GM23338 (cell line): ENCODE measurements at regions not wholly inside any gene's neighbourhood (a gene's known extent, or its start where the extent isn't known, plus 50 kb on each side); places are given as distances from the start of the nearest gene placed in this dataset.

ENCODE experiments used
- ATAC-seq: fragments of 200-7000 bp; cut with Tn5 transposase; 3 replicates; pipeline ENCODE4 v1.9.1; 2020
- DNase-seq: peaks from one replicate; pipeline ENCODE4 v3.0.0-alpha.2; 2015; ENCODE audit warnings: low spot score
- H2AFZ ChIP-seq: fragments of 200-600 bp; sonication (generic); 2 replicates; pipeline ENCODE4 v1.8.0; 2016; ENCODE audit warnings: antibody characterized with exemption, mild to moderate bottlenecking, moderate library complexity
- H3F3A ChIP-seq: fragments of 200-600 bp; sonication (generic); replicated peaks from 2 replicates; pipeline ENCODE4 v1.8.0; 2017; ENCODE audit warnings: antibody characterized with exemption, mixed run types, low read depth
- H3K27ac ChIP-seq: fragments of 200-600 bp; sonication (generic); 2 replicates; pipeline ENCODE4 v1.6.1; 2016; ENCODE audit warnings: low read depth
- H3K27me3 ChIP-seq: fragments of 200-600 bp; sonication (generic); 2 replicates; pipeline ENCODE4 v1.8.0; 2016; ENCODE audit warnings: mild to moderate bottlenecking, mixed run types, moderate library complexity; ENCODE audit not compliant: insufficient read depth
- H3K36me3 ChIP-seq: fragments of 200-600 bp; sonication (generic); 2 replicates; pipeline ENCODE4 v1.8.0; 2016; ENCODE audit warnings: mild to moderate bottlenecking; ENCODE audit not compliant: insufficient read depth
- H3K4me1 ChIP-seq: fragments of 200-600 bp; sonication (generic); 2 replicates; pipeline ENCODE4 v1.8.0; 2016; ENCODE audit warnings: mild to moderate bottlenecking, moderate library complexity; ENCODE audit not compliant: insufficient read depth
- H3K4me2 ChIP-seq: fragments of 200-600 bp; sonication (generic); 2 replicates; pipeline ENCODE4 v1.7.1; 2017; ENCODE audit warnings: mixed run types
- H3K4me3 ChIP-seq: fragments of 200-600 bp; sonication (generic); 2 replicates; pipeline ENCODE4 v1.6.1; 2016; ENCODE audit warnings: mixed run types
- H3K79me2 ChIP-seq: fragments of 200-600 bp; sonication (generic); replicated peaks from 2 replicates; pipeline ENCODE4 v1.8.0; 2017; ENCODE audit warnings: mild to moderate bottlenecking; ENCODE audit not compliant: insufficient read depth
- H3K9me2 ChIP-seq: fragments of 200-600 bp; sonication (generic); 2 replicates; pipeline ENCODE4 v1.8.0; 2017; ENCODE audit not compliant: insufficient read depth
- H4K20me1 ChIP-seq: fragments of 200-600 bp; sonication (generic); replicated peaks from 2 replicates; pipeline ENCODE4 v1.8.0; 2017; ENCODE audit warnings: mild to moderate bottlenecking; ENCODE audit not compliant: insufficient read depth
- H3K27ac Mint-ChIP-seq: 2 replicates; pipeline ENCODE4 v1.8.0; 2020; ENCODE audit warnings: inconsistent platforms, mild to moderate bottlenecking, moderate library complexity, mixed read lengths
- H3K27me3 Mint-ChIP-seq: 3 replicates; pipeline ENCODE4 v1.8.0; 2022; ENCODE audit warnings: low read depth, mild to moderate bottlenecking, moderate library complexity, mixed read lengths, inconsistent platforms; ENCODE audit not compliant: insufficient read depth, poor library complexity
- H3K36me3 Mint-ChIP-seq: 3 replicates; pipeline ENCODE4 v1.8.0; 2021; ENCODE audit warnings: low read depth, mild to moderate bottlenecking, inconsistent platforms, moderate library complexity, mixed read lengths
- H3K4me1 Mint-ChIP-seq: 3 replicates; pipeline ENCODE4 v1.8.0; 2020; ENCODE audit warnings: mild to moderate bottlenecking, inconsistent platforms, mixed read lengths
- H3K4me3 Mint-ChIP-seq: 3 replicates; pipeline ENCODE4 v1.8.0; 2021; ENCODE audit warnings: moderate library complexity, mild to moderate bottlenecking, inconsistent platforms, mixed read lengths
- H3K9me3 Mint-ChIP-seq: 3 replicates; pipeline ENCODE4 v1.8.0; 2020; ENCODE audit warnings: moderate library complexity, mild to moderate bottlenecking, inconsistent platforms, mixed read lengths
- CREB1 ChIP-seq: fragments of 250-450 bp; sonication (Bioruptor Pico); IDR thresholded peaks from 2 replicates; pipeline ENCODE4 v1.5.0; 2020; ENCODE audit warnings: low read depth, mild to moderate bottlenecking, moderate library complexity
- EZH2 ChIP-seq: fragments of 200-600 bp; sonication (generic); IDR thresholded peaks from one replicate; pipeline ENCODE4 v1.8.0; 2017; ENCODE audit warnings: antibody characterized with exemption, mild to moderate bottlenecking, low read depth; ENCODE audit not compliant: unreplicated experiment
- EZH2phosphoT487 ChIP-seq: fragments of 200-600 bp; sonication (generic); IDR thresholded peaks from one replicate; pipeline ENCODE4 v1.8.1; 2018; ENCODE audit warnings: antibody characterized with exemption; ENCODE audit not compliant: unreplicated experiment
- JUNB ChIP-seq: IDR thresholded peaks from one replicate; pipeline ENCODE4 v1.6.1; 2016; ENCODE audit warnings: antibody characterized with exemption; ENCODE audit not compliant: unreplicated experiment
- NANOG ChIP-seq: IDR thresholded peaks from 2 replicates; pipeline ENCODE4 v1.6.1; 2016; ENCODE audit warnings: antibody characterized with exemption, borderline replicate concordance
- POLR2AphosphoS5 ChIP-seq: IDR thresholded peaks from 2 replicates; pipeline ENCODE4 v1.6.1; 2016; ENCODE audit warnings: antibody characterized with exemption, low read depth
- STAT1 ChIP-seq: IDR thresholded peaks from one replicate; pipeline ENCODE4 v1.6.1; 2016; ENCODE audit warnings: antibody characterized with exemption; ENCODE audit not compliant: unreplicated experiment
- ZNF114 ChIP-seq: fragments of 250-450 bp; sonication (Bioruptor Pico); IDR thresholded peaks from 2 replicates; pipeline ENCODE4 v1.5.0; 2020; ENCODE audit warnings: mild to moderate bottlenecking, moderate library complexity
- ZNF331 ChIP-seq: fragments of 250-450 bp; sonication (Bioruptor Pico); IDR thresholded peaks from 2 replicates; pipeline ENCODE4 v1.5.0; 2020; ENCODE audit warnings: low read depth, mild to moderate bottlenecking, moderate library complexity
- TF ChIP-seq, protein P1 (sequence below): IDR thresholded peaks from 2 replicates; pipeline ENCODE4 v1.6.1; 2016; ENCODE audit warnings: antibody characterized with exemption
- TF ChIP-seq, protein P2 (sequence below): fragments of 250-450 bp; sonication (Bioruptor Pico); IDR thresholded peaks from 2 replicates; pipeline ENCODE4 v1.5.0; 2020; ENCODE audit warnings: mild to moderate bottlenecking, moderate library complexity
- TF ChIP-seq, protein P3 (sequence below): IDR thresholded peaks from one replicate; pipeline ENCODE4 v1.6.1; 2018; ENCODE audit warnings: antibody characterized with exemption; ENCODE audit not compliant: unreplicated experiment
- TF ChIP-seq, protein P4 (sequence below), 2 experiments: fragments of 200-600 bp in 1 of 2; sonication (generic) in 1 of 2; conservative IDR thresholded peaks; 2 replicates each; pipeline versions ENCODE4 v1.5.1 to v1.6.1; 2016 to 2017; ENCODE audit warnings: antibody characterized with exemption in 2 of 2, low read depth in 2 of 2, mild to moderate bottlenecking in 2 of 2, moderate library complexity in 1 of 2

DNA sequence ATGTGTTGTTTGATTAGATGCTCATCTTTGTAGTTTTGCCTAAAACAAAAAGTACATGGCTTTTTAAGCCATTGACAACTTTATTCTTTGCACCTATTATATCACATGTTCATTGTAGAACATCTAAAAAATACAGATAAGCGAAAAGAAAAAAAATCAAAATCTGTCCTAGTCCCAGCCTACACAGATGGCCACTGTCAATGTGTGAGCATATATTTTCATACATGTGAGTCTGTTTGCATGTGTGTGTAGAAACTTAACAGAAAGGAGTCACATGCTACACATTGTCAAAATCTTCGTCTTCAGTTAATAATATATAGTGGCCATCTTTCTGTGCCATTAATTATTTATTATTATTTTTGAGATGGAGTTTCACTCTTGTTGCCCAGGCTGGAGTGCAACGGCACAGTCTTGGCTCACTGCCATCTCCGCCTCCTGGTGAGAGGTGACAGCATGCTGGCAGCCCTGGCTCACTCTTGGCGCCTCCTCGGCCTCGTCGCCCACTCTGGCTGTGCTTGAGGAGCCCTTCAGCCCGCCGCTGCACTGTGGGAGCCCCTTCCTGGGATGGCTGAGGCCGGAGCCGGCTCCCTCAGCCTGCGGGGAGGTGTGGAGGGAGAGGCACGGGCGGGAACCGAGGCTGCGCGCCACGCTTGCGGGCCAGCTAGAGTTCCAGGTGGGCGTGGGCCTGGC lies 68.5 kb upstream of the AMZ2 start:
- no peak overlapping the region for H3K4me3 Mint-ChIP-seq
- no peak for TF ChIP-seq EZH2
- TF ChIP-seq EZH2phosphoT487, result no peak
- TF ChIP-seq, protein P1, sequence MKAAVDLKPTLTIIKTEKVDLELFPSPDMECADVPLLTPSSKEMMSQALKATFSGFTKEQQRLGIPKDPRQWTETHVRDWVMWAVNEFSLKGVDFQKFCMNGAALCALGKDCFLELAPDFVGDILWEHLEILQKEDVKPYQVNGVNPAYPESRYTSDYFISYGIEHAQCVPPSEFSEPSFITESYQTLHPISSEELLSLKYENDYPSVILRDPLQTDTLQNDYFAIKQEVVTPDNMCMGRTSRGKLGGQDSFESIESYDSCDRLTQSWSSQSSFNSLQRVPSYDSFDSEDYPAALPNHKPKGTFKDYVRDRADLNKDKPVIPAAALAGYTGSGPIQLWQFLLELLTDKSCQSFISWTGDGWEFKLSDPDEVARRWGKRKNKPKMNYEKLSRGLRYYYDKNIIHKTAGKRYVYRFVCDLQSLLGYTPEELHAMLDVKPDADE, result no peak
- no peak for TF ChIP-seq STAT1
- no peak for TF ChIP-seq POLR2AphosphoS5
- TF ChIP-seq, protein P2, sequence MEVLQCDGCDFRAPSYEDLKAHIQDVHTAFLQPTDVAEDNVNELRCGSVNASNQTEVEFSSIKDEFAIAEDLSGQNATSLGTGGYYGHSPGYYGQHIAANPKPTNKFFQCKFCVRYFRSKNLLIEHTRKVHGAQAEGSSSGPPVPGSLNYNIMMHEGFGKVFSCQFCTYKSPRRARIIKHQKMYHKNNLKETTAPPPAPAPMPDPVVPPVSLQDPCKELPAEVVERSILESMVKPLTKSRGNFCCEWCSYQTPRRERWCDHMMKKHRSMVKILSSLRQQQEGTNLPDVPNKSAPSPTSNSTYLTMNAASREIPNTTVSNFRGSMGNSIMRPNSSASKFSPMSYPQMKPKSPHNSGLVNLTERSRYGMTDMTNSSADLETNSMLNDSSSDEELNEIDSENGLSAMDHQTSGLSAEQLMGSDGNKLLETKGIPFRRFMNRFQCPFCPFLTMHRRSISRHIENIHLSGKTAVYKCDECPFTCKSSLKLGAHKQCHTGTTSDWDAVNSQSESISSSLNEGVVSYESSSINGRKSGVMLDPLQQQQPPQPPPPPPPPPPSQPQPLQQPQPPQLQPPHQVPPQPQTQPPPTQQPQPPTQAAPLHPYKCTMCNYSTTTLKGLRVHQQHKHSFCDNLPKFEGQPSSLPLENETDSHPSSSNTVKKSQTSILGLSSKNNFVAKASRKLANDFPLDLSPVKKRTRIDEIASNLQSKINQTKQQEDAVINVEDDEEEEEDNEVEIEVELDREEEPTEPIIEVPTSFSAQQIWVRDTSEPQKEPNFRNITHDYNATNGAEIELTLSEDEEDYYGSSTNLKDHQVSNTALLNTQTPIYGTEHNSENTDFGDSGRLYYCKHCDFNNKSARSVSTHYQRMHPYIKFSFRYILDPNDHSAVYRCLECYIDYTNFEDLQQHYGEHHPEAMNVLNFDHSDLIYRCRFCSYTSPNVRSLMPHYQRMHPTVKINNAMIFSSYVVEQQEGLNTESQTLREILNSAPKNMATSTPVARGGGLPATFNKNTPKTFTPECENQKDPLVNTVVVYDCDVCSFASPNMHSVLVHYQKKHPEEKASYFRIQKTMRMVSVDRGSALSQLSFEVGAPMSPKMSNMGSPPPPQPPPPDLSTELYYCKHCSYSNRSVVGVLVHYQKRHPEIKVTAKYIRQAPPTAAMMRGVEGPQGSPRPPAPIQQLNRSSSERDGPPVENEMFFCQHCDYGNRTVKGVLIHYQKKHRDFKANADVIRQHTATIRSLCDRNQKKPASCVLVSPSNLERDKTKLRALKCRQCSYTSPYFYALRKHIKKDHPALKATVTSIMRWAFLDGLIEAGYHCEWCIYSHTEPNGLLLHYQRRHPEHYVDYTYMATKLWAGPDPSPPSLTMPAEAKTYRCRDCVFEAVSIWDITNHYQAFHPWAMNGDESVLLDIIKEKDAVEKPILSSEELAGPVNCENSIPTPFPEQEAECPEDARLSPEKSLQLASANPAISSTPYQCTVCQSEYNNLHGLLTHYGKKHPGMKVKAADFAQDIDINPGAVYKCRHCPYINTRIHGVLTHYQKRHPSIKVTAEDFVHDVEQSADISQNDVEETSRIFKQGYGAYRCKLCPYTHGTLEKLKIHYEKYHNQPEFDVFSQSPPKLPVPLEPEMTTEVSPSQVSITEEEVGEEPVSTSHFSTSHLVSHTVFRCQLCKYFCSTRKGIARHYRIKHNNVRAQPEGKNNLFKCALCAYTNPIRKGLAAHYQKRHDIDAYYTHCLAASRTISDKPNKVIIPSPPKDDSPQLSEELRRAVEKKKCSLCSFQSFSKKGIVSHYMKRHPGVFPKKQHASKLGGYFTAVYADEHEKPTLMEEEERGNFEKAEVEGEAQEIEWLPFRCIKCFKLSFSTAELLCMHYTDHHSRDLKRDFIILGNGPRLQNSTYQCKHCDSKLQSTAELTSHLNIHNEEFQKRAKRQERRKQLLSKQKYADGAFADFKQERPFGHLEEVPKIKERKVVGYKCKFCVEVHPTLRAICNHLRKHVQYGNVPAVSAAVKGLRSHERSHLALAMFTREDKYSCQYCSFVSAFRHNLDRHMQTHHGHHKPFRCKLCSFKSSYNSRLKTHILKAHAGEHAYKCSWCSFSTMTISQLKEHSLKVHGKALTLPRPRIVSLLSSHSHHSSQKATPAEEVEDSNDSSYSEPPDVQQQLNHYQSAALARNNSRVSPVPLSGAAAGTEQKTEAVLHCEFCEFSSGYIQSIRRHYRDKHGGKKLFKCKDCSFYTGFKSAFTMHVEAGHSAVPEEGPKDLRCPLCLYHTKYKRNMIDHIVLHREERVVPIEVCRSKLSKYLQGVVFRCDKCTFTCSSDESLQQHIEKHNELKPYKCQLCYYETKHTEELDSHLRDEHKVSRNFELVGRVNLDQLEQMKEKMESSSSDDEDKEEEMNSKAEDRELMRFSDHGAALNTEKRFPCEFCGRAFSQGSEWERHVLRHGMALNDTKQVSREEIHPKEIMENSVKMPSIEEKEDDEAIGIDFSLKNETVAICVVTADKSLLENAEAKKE (CRISPR knock-in tag), result no peak
- TF ChIP-seq NANOG, result no peak
- TF ChIP-seq, protein P3, sequence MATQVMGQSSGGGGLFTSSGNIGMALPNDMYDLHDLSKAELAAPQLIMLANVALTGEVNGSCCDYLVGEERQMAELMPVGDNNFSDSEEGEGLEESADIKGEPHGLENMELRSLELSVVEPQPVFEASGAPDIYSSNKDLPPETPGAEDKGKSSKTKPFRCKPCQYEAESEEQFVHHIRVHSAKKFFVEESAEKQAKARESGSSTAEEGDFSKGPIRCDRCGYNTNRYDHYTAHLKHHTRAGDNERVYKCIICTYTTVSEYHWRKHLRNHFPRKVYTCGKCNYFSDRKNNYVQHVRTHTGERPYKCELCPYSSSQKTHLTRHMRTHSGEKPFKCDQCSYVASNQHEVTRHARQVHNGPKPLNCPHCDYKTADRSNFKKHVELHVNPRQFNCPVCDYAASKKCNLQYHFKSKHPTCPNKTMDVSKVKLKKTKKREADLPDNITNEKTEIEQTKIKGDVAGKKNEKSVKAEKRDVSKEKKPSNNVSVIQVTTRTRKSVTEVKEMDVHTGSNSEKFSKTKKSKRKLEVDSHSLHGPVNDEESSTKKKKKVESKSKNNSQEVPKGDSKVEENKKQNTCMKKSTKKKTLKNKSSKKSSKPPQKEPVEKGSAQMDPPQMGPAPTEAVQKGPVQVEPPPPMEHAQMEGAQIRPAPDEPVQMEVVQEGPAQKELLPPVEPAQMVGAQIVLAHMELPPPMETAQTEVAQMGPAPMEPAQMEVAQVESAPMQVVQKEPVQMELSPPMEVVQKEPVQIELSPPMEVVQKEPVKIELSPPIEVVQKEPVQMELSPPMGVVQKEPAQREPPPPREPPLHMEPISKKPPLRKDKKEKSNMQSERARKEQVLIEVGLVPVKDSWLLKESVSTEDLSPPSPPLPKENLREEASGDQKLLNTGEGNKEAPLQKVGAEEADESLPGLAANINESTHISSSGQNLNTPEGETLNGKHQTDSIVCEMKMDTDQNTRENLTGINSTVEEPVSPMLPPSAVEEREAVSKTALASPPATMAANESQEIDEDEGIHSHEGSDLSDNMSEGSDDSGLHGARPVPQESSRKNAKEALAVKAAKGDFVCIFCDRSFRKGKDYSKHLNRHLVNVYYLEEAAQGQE, result no peak
- TF ChIP-seq, protein P4, sequence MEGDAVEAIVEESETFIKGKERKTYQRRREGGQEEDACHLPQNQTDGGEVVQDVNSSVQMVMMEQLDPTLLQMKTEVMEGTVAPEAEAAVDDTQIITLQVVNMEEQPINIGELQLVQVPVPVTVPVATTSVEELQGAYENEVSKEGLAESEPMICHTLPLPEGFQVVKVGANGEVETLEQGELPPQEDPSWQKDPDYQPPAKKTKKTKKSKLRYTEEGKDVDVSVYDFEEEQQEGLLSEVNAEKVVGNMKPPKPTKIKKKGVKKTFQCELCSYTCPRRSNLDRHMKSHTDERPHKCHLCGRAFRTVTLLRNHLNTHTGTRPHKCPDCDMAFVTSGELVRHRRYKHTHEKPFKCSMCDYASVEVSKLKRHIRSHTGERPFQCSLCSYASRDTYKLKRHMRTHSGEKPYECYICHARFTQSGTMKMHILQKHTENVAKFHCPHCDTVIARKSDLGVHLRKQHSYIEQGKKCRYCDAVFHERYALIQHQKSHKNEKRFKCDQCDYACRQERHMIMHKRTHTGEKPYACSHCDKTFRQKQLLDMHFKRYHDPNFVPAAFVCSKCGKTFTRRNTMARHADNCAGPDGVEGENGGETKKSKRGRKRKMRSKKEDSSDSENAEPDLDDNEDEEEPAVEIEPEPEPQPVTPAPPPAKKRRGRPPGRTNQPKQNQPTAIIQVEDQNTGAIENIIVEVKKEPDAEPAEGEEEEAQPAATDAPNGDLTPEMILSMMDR (conservative IDR thresholded peaks at IDR 0.05; ENCODE audit: low read depth in 2 of 2), result no peak
- TF ChIP-seq JUNB, result no peak
- TF ChIP-seq ZNF331 (CRISPR knock-in tag), result no peak
- no peak for TF ChIP-seq CREB1 (CRISPR knock-in tag)
- TF ChIP-seq ZNF114 (CRISPR knock-in tag), result no peak
- Histone ChIP-seq H3K4me2 (no peak overlapping the region), H2AFZ (no peak overlapping the region), H3K4me1 (peaks cover 5% of the 10 kb centered on the region; the same call in 1 of the 2 replicates), H3K36me3 (no peaks in the 10 kb centered on the region), H3K27me3 (no peaks in the 10 kb centered on the region), H3K4me3 (no peak overlapping the region), H3K27ac (no peak overlapping the region), H3K9me2 (no peaks in the 10 kb centered on the region), H4K20me1 (no peaks in the 10 kb centered on the region), H3F3A (no peaks in the 10 kb centered on the region), H3K79me2 (no peaks in the 10 kb centered on the region)
- DNase-seq (no peak), ATAC-seq (no peak)
- H3K9me3 Mint-ChIP-seq, result no peaks in the 10 kb centered on the region
- no peak overlapping the region for H3K27ac Mint-ChIP-seq
- H3K27me3 Mint-ChIP-seq, result peaks cover 6% of the 10 kb centered on the region
- H3K36me3 Mint-ChIP-seq, result no peaks in the 10 kb centered on the region
- peaks cover 10% of the 10 kb centered on the region for H3K4me1 Mint-ChIP-seq
